OCI-LY1 (cell line): ENCODE measurements at regions not wholly inside any gene's neighbourhood (a gene's known extent, or its start where the extent isn't known, plus 50 kb on each side); places are given as distances from the start of the nearest gene placed in this dataset.
"Not testable (repeated sequence)": the region's sequence is repeated elsewhere in the genome, so short reads cannot be mapped to it uniquely, and the experiment has no call there.

Source experiments
- EZH2 ChIP-seq: fragments of 200-600 bp; sonication (generic), shearing (Covaris generic); IDR thresholded peaks from 2 replicates; pipeline ENCODE4 v1.8.0; 2017; ENCODE audit warnings: borderline replicate concordance, mixed run types, mild to moderate bottlenecking, antibody characterized with exemption, low read length, moderate library complexity, mixed read lengths
- TF ChIP-seq, protein P1 (sequence below): fragments of 200-600 bp; sonication (generic), shearing (Covaris generic); IDR thresholded peaks from 2 replicates; pipeline ENCODE4 v1.5.1; 2017; ENCODE audit warnings: mild to moderate bottlenecking, antibody characterized with exemption, low read length, moderate library complexity, mixed read lengths

DNA sequence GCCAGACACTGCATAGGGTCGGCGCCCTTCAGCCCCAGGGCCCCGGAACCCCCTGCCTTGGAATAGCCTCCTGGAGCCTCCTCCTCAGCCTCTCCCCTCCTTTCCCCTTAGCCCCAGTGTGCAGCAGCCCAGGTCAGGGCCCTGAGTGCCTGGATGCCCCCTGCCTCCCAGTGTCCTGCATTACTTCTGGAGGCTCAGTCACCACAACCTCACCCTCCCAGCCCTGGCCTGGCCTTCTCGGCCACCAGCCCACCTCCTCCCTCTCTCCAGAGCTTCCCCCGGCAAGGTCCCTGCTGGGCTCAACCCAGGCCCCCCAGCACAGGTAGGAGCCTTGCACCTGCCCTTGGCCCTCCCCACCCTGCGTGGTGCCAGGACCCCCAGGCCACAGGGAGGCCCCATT, 119.0 kb downstream of the TMEM121 start:
- TF ChIP-seq, protein P1, sequence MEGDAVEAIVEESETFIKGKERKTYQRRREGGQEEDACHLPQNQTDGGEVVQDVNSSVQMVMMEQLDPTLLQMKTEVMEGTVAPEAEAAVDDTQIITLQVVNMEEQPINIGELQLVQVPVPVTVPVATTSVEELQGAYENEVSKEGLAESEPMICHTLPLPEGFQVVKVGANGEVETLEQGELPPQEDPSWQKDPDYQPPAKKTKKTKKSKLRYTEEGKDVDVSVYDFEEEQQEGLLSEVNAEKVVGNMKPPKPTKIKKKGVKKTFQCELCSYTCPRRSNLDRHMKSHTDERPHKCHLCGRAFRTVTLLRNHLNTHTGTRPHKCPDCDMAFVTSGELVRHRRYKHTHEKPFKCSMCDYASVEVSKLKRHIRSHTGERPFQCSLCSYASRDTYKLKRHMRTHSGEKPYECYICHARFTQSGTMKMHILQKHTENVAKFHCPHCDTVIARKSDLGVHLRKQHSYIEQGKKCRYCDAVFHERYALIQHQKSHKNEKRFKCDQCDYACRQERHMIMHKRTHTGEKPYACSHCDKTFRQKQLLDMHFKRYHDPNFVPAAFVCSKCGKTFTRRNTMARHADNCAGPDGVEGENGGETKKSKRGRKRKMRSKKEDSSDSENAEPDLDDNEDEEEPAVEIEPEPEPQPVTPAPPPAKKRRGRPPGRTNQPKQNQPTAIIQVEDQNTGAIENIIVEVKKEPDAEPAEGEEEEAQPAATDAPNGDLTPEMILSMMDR: not testable (repeated sequence)
- TF ChIP-seq EZH2: not testable (repeated sequence)
